ENCODE measurements at regions not wholly inside any gene's neighbourhood (a gene's known extent, or its start where the extent isn't known, plus 50 kb on each side); places are given as distances from the start of the nearest gene placed in this dataset.

GRCh38 chr21:15433091-15433490 lies 296.7 kb upstream of the USP25 start:
- no peak for TF ChIP-seq PAX5 (IDR thresholded peaks at IDR 0.05; ENCODE audit: borderline replicate concordance, low read depth, low read length)
- no peak for TF ChIP-seq NFIC (IDR thresholded peaks at IDR 0.05; ENCODE audit: low read depth, low read length)
- TF ChIP-seq RCOR1 (conservative IDR thresholded peaks at IDR 0.05; ENCODE audit: low read depth, low read length), result no peak
- TF ChIP-seq CTCF (IDR thresholded peaks at IDR 0.05 in 2 of 3, conservative IDR thresholded peaks at IDR 0.05 in 1 of 3; ENCODE audit: control insufficient read depth in 2 of 3, extremely low read depth in 1 of 3, insufficient read depth in 1 of 3, low read depth in 3 of 3, low read length in 3 of 3), result no peak
- TF ChIP-seq POLR2A (IDR thresholded peaks at IDR 0.05; ENCODE audit: low read depth, low read length), result no peak
- no peak for TF ChIP-seq DPF2 (IDR thresholded peaks at IDR 0.05)
- no peak for TF ChIP-seq GABPA (IDR thresholded peaks at IDR 0.05; ENCODE audit: low read depth)
- no peak for TF ChIP-seq CHD2 (IDR thresholded peaks at IDR 0.05; ENCODE audit: borderline replicate concordance, low read depth, low read length)
